Motor neuron (in vitro differentiated cells): ENCODE measurements at regions not wholly inside any gene's neighbourhood (a gene's known extent, or its start where the extent isn't known, plus 50 kb on each side); places are given as distances from the start of the nearest gene placed in this dataset.
"Not testable (repeated sequence)": the region's sequence is repeated elsewhere in the genome, so short reads cannot be mapped to it uniquely, and the experiment has no call there.

Experiments used
- ATAC-seq, 8 experiments: fragments of 200-7000 bp; cut with Tn5 transposase; replicated peaks in 6 of 8; 2 replicates each; pipeline ENCODE4 v1.8.0; 2021; ENCODE audit warnings: mild to moderate bottlenecking in 8 of 8, moderate library complexity in 8 of 8
- H3K27ac ChIP-seq, 2 donors: fragments of 250-450 bp; sonication (Bioruptor Pico); 2 replicates each; pipeline ENCODE4 v1.9.0; 2021; ENCODE audit warnings: antibody characterized with exemption in 2 of 2, mild to moderate bottlenecking in 2 of 2, moderate library complexity in 1 of 2
- H3K4me1 ChIP-seq, 2 donors: fragments of 250-450 bp; sonication (Bioruptor Pico); replicated peaks in 1 of 2; 2 replicates each; pipeline ENCODE4 v1.6.1; 2021; ENCODE audit warnings: antibody characterized with exemption in 2 of 2, mild to moderate bottlenecking in 2 of 2, moderate library complexity in 1 of 2
- H3K4me3 ChIP-seq, 5 donors: fragments of 250-450 bp; sonication (Bioruptor Pico); 2 replicates each; pipeline ENCODE4 v1.9.0; 2021; ENCODE audit warnings: antibody characterized with exemption in 5 of 5, mild to moderate bottlenecking in 5 of 5, moderate library complexity in 4 of 5
- WGBS, 10 experiments: fragments of 450-650 bp; shearing (Covaris generic); methylation state at CpG; one replicate each; pipeline ENCODE4 v1.0.0; 2022; 5-methylcytosine and 5-hydroxymethylcytosine counted together
- in situ Hi-C, 9 experiments: fragments of 400-800 bp; cut with MboI; loops; one replicate each; pipeline ENCODE4 v1.15.0; 2021; ENCODE audit warnings: low sequenced_read_pairs in 9 of 9, low pct_unique_long_range_greater_than_20kb in 2 of 9; ENCODE audit not compliant: unreplicated experiment in 9 of 9

DNA sequence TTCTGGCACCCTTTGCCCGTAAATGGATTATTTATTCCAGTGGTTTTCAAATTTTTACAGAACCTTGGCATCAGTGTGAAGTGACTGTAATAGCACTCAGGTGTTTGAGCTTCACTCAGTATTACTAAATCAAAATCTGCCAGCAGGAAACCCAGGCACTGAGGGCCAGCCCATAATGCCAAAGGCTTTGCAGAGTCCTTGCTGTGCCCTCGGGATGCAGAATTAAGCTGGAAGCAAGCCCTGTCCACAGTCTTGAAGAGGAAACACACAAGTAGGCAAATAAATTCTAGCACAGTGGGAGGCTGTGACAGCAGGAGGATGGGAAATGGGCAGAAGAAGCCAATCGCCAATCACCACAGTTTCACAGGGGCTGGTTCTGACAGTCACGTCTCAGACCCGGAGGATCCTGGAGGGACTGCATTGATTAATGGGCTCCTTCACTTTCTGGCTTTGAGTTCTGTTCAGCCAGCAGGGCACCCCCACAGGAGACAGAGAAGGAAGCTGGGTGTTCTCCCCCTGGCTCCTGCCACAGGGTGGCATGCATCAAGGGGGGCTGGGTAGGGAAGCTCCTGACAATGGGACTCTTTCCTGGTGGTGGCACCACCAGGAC lies 138.8 kb downstream of the MTNR1A start:
- Histone ChIP-seq H3K4me3 (no peak overlapping the region), H3K4me1 (no peaks in the 10 kb centered on the region), H3K27ac (no peak overlapping the region)
- 0 to 100% (median 50%) methylated on average over 1 to 5 of the region's 5 CpGs; no CpG with 5 or more reads in 3 of the 10 experiments for WGBS, 10 experiments
- no peak for ATAC-seq
- in situ Hi-C loops = no loop called here

DNA sequence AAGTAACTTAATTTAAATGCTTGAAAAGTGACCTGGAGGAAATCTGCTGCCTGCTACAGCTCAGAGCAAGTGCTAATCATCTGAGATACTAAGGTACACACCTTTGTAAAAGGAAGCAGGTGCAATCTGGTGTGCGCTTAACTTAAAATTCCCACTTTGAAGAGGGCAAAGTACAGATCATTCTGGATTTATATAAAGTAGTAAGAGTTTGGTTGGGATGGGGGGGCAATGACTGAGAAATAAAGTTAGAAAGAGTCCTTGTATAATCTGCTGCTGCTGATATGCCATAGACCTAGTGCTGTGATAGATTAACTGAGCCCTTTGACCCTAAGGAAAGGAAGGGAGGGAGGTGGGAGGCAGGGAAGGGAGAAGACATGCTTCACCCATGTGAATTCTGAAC lies 141.0 kb downstream of the MTNR1A start:
- no peak overlapping the region for H3K27ac ChIP-seq
- in situ Hi-C loops = no loop called here
- ATAC-seq = no peak
- WGBS, 10 experiments = 25 to 100% (median 100%) methylated on average over 1 of the region's 1 CpG; no CpG with 5 or more reads in 3 of the 10 experiments
- no peak overlapping the region for H3K4me3 ChIP-seq
- no peaks in the 10 kb centered on the region for H3K4me1 ChIP-seq

DNA sequence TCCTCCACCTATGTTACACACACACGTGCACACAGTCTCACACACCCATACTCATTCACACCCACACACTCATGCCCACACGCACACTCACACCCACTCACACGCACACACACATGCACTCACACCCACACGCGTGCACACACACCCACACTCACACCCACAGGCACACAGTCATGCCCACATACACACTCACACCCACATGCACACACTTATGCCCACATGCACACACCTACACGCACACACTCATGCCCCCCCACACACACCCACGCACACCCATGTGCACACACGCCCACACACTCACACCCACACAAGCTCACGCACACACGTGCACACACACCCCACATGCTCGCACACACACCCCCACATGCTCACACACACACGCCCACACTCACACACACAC lies 140.0 kb downstream of the F11 start:
- Histone ChIP-seq H3K27ac (no peak overlapping the region), H3K4me1 (no peaks in the 10 kb centered on the region), H3K4me3 (no peak overlapping the region)
- 20 to 100% (median 87%) methylated on average over 1 to 5 of the region's 12 CpGs; no CpG with 5 or more reads in 3 of the 10 experiments for WGBS, 10 experiments
- in situ Hi-C loops = no loop called here
- ATAC-seq = no peak

DNA sequence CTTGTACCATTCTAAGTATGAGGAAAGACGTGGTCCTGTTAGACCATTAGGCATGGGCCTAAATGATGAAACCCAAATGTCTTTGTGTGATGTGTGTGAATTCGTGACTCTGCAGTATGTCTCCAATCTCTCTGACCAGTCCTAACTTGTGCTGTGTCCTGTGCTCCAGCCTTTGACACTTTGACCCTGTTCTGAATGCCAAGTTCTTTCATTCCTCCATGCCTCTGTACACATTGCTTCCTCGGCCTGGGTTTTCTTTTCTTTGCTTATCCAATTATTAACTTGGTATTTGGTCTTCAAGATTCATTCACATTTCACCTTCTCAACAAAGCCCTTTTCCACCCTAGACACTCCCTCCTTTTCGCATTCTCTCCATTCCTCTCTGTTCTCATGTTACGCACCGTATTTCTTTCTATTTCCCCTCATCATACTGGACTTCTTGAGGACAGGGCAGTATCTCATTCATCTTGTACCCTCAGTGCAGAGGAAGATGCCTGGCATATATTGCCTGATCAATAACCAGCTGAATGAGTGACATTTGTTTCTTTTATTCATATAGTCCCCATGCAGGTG lies 138.7 kb downstream of the F11 start:
- Histone ChIP-seq H3K27ac (no peak overlapping the region), H3K4me3 (no peak overlapping the region), H3K4me1 (no peaks in the 10 kb centered on the region)
- in situ Hi-C loops = no loop called here
- ATAC-seq = no peak
- 8 to 72% (median 51%) methylated on average over 3 to 6 of the region's 6 CpGs for WGBS, 10 experiments

DNA sequence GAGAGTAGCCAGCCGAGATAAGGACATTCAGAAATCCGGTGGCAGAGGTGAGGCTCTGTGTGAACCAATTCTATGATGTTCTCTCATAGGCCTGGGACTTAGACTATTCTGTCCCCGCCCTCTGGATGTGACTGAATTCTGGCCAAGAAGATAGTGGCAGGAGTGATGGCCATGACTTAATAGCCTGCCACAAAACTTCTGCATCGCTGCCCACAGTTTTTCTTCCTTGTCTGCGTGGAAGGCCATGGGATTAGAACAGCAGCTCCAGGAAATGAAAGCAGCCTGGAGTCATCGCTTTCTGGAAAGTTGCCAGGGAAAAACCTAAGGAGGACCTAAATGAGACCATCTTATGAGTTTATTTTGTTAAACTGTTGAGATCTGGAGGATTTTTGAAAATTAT lies 134.7 kb downstream of the F11 start:
- Histone ChIP-seq H3K4me3 (no peak overlapping the region), H3K27ac (no peak overlapping the region), H3K4me1 (no peaks in the 10 kb centered on the region)
- ATAC-seq = no peak
- WGBS, 10 experiments = 15 to 97% (median 80%) methylated on average over 1 to 6 of the region's 6 CpGs; no CpG with 5 or more reads in 1 of the 10 experiments
- in situ Hi-C loops = no loop called here

DNA sequence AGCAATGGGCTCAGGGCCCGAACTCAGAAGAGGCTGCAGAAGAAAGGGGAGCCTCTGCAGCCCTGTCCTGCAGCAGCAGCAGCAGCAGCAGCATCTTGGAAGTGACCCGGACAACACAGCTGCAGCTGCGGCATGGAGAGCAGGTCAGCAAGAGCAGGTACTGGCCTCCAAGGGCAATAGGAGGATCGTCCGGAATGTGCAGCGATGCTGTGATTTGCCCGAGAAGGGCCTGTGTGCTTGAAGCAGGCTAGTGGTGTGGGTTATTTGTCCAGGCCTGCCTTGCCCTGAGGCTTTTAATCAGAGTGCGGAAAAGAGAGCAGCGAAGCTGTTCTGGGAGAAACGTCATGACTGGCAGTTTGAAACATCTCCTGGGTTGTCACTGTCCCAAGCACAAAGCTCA lies 126.0 kb downstream of the F11 start:
- peak in 1 of 8 experiments; percentile 49 for ATAC-seq
- in situ Hi-C loops = no loop called here
- Histone ChIP-seq H3K4me1 (no peaks in the 10 kb centered on the region), H3K4me3 (no peak overlapping the region), H3K27ac (no peak overlapping the region)
- WGBS, 10 experiments = 22 to 100% (median 85%) methylated on average over 1 to 6 of the region's 10 CpGs; no CpG with 5 or more reads in 4 of the 10 experiments

DNA sequence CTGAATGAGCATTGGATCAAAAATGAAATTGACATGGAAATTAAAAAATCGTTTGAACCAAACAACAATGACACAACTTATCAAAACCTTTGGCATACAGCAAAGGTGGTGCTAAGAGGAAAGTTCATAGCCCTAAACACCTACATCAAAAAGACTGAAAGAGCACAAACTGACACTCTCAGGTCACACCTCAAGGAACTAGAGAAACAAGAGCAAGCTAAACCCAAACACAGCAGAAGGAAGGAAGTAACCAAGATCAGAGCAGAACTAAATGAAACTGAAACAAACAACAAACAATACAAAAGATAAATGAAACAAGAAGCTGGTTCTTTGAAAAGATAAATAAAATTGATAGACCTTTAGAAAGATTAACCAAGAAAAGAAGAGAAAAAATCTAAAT lies 118.3 kb downstream of the F11 start:
- H3K4me3 ChIP-seq, ATAC-seq, in situ Hi-C loops, H3K27ac ChIP-seq, H3K4me1 ChIP-seq: not testable (repeated sequence)
- WGBS, 10 experiments = 0 to 45% (median 10%) methylated on average over 1 of the region's 1 CpG; no CpG with 5 or more reads in 2 of the 10 experiments

DNA sequence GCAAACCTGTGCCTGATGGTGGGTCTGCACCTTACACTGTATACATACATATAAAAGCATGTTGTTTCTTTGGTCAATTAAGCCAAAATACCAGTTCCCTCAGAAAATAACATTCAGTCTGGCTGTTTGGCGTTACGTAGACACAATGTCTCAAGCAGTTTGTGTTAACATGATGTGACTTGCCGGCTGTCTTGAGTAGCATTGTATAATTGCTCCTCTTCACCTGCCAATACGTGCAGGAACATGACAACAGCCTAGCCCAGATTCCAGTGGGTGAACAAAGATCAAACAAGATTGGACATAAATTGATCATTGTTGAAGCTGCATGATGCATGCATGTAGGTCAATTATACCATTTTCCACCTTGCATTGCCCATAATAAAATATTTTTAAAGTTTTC lies 102.3 kb downstream of the F11 start:
- 5 to 100% (median 72%) methylated on average over 1 to 4 of the region's 4 CpGs; no CpG with 5 or more reads in 2 of the 10 experiments for WGBS, 10 experiments

DNA sequence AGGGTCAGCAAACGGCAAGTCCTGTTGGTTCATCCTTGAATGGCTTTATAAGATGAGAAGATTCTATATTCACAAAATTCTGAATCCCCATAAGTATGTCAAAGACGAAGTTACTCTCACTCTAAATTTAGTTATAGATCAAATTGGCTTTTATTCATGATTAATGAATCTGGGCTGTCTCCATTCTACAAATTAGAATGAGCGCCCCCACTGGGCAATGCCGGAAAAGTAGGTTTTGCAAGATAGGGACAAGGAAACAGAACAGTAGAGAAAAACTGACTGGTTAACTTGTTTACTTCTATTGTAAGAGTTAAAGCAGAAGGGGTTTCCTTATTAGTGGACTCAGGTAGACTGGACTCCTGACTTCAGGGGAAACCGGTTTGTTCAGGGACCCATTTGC lies 100.3 kb downstream of the F11 start:
- WGBS, 10 experiments = 10 to 92% (median 88%) methylated on average over 2 to 5 of the region's 5 CpGs
- ATAC-seq = no peak
- no peaks in the 10 kb centered on the region for H3K4me1 ChIP-seq
- H3K27ac ChIP-seq = no peak overlapping the region
- no peak overlapping the region for H3K4me3 ChIP-seq
- in situ Hi-C loops = no loop called here

More for the DNA sequence above, 102.3 kb downstream of the F11 start:
- Histone ChIP-seq H3K27ac (no peak overlapping the region), H3K4me1 (no peaks in the 10 kb centered on the region), H3K4me3 (no peak overlapping the region)
- in situ Hi-C loops = no loop called here
- no peak for ATAC-seq

DNA sequence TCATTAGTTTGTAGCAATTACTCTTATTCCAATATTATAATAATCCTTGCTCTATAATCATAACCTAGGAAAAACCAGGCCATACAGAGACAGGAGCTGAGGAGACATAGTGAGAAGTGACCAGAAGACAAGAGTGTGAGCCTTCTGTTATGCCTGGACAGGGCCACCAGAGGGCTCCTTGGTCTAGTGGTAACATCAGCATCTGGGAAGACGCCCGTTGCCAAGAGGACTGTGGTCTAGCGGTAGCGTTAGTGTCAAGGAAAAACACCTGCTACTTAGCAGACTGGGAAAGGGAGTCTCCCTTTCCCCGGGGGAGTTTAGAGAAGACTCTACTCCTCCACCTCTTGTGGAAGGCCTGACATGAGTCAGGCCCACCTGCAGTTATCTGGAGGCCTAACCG lies 97.0 kb downstream of the F11 start:
- H3K4me1 ChIP-seq, H3K4me3 ChIP-seq, H3K27ac ChIP-seq, in situ Hi-C loops, ATAC-seq: not testable (repeated sequence)
- WGBS, 10 experiments = 13 to 100% (median 92%) methylated on average over 1 to 4 of the region's 6 CpGs; no CpG with 5 or more reads in 7 of the 10 experiments

DNA sequence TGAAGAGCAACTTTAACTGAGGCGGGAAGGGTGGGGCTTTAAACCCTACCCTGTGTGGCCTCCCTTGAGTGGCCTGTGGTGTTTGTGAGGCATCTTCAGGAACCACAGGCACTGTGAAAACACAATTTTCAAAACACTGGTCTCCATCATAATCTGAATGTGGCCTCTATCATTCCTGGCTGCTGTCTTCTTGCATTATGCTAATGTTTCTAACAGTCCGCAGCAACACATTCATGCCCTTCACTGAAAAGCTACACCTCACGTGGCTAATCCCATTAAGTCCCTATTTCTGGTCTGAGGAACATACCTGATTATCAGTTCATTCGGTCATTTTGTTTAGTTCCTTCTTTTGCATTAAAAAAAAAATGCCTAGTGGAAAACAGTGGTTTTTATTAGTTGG lies 94.6 kb downstream of the F11 start:
- WGBS, 10 experiments = 20 to 86% (median 66%) methylated on average over 1 to 4 of the region's 4 CpGs; no CpG with 5 or more reads in 2 of the 10 experiments
- in situ Hi-C loops = no loop called here

DNA sequence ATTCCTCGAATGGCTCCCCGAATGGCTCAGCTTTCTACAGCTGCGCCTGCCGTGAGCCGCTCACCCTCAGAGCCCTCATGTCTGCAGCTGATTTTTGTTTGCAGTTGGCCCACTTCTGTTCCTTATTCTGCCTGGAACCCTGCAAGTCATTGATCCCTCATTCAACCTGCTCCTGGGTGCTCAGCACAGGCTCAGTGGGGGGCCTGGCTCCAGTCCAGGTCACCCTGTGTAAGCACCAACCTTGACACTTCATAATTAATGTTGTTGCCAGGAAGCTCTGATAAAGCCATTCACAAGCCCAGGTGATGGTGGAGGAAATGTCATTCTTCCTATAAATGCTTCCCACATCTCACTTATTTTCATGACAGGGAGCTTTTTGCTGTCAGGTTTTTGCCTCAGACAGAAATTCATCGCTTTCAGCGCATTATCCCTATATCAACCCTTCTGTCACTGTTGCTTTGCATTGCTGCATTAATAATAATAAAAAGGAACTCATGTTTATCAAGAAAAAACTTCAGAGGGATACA lies 85.7 kb downstream of the F11 start:
- in situ Hi-C loops = no loop called here
- H3K27ac ChIP-seq = no peak overlapping the region
- ATAC-seq = peak in 4 of 8 experiments; percentile 32 to 59 (median 38)
- no peak overlapping the region for H3K4me3 ChIP-seq
- WGBS, 10 experiments = 0 to 100% (median 92%) methylated on average over 2 to 6 of the region's 7 CpGs; no CpG with 5 or more reads in 4 of the 10 experiments
- peaks cover 3 to 11% of the 10 kb centered on the region in 2 donors for H3K4me1 ChIP-seq

More for the DNA sequence above, 94.6 kb downstream of the F11 start:
- Histone ChIP-seq H3K4me1 (no peaks in the 10 kb centered on the region), H3K4me3 (no peak overlapping the region), H3K27ac (no peak overlapping the region)
- no peak for ATAC-seq

DNA sequence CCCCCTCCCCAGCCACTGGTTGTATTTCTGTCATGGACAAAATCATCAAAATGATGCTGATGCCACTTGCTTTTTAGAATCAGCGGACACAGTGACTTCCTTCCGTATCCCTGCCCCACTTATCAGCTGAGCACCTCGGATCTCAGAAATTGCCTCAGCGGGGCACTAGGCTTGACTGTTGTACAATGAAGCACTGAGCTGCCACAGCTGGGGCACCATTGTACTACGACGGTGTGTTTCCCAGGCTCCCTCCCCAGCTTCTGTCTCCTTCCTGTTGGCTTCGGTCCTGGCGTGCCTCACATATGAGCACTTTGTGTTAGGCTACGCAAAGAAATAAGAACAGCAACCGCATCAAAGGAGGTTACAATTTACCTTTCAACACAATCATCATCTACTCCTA lies 82.4 kb downstream of the F11 start:
- H3K27ac ChIP-seq = no peak overlapping the region
- H3K4me3 ChIP-seq = no peak overlapping the region
- in situ Hi-C loops = loop anchor here in 1 of 9 experiments (25.0 kb wide), 1 partner anchor 214 kb away; the partner anchor contains the start of gene MTNR1A
- peaks cover 3 to 17% of the 10 kb centered on the region in 2 donors for H3K4me1 ChIP-seq
- WGBS, 10 experiments = 18 to 100% (median 55%) methylated on average over 1 to 7 of the region's 10 CpGs; no CpG with 5 or more reads in 5 of the 10 experiments
- peak in 1 of 8 experiments; percentile 37 for ATAC-seq
